Iris pigment epithelial cell (primary cell): ENCODE measurements at regions not wholly inside any gene's neighbourhood (a gene's known extent, or its start where the extent isn't known, plus 50 kb on each side); places are given as distances from the start of the nearest gene placed in this dataset.

ENCODE experiments used
- DNase-seq: peaks from one replicate; pipeline ENCODE4 v3.0.0-alpha.2; 2011; ENCODE audit warnings: low read depth

GRCh38 chr7:12074889-12075288, 136.2 kb upstream of the TMEM106B start:
- no peak for DNase-seq

GRCh38 chr7:12080006-12080405, 131.1 kb upstream of the TMEM106B start:
- no peak for DNase-seq

GRCh38 chr7:12085516-12085915, 125.6 kb upstream of the TMEM106B start:
- no peak for DNase-seq

GRCh38 chr7:12089951-12090756, 120.9 kb upstream of the TMEM106B start:
- no peak for DNase-seq

- no peak for DNase-seq
Measured at GRCh38 chr7:12090757-12091221, 120.3 kb upstream of the TMEM106B start.

- no peak for DNase-seq
Measured at GRCh38 chr7:12091231-12091630, 119.9 kb upstream of the TMEM106B start.

GRCh38 chr7:12092499-12093130, 118.5 kb upstream of the TMEM106B start:
- DNase-seq, result peak; percentile 45

- DNase-seq, result no peak
Measured at GRCh38 chr7:12093365-12093764, 117.7 kb upstream of the TMEM106B start.

- DNase-seq, result no peak
Measured at GRCh38 chr7:12094365-12094921, 116.7 kb upstream of the TMEM106B start.

- no peak for DNase-seq
Measured at GRCh38 chr7:12102126-12102525, 109.0 kb upstream of the TMEM106B start.

- DNase-seq, result no peak
Measured at GRCh38 chr7:12102527-12102926, 108.6 kb upstream of the TMEM106B start.

GRCh38 chr7:12103948-12104347, 107.1 kb upstream of the TMEM106B start:
- DNase-seq, result no peak

GRCh38 chr7:12107381-12107780, 103.7 kb upstream of the TMEM106B start:
- no peak for DNase-seq

GRCh38 chr7:12107841-12108254, 103.2 kb upstream of the TMEM106B start:
- peak; percentile 57 for DNase-seq

- no peak for DNase-seq
Measured at GRCh38 chr7:12110425-12110824, 100.7 kb upstream of the TMEM106B start.

GRCh38 chr7:12111422-12112405, 99.4 kb upstream of the TMEM106B start:
- DNase-seq, result peak; percentile 59

- no peak for DNase-seq
Measured at GRCh38 chr7:12117170-12117569, 93.9 kb upstream of the TMEM106B start.

- no peak for DNase-seq
Measured at GRCh38 chr7:12119620-12120303, 91.3 kb upstream of the TMEM106B start.

GRCh38 chr7:12120632-12121031, 90.5 kb upstream of the TMEM106B start:
- no peak for DNase-seq

- DNase-seq, result no peak
Measured at GRCh38 chr7:12123172-12123571, 87.9 kb upstream of the TMEM106B start.

GRCh38 chr7:12124028-12124427, 87.1 kb upstream of the TMEM106B start:
- DNase-seq, result no peak
